PC-9 (cell line): ENCODE measurements at regions not wholly inside any gene's neighbourhood (a gene's known extent, or its start where the extent isn't known, plus 50 kb on each side); places are given as distances from the start of the nearest gene placed in this dataset.

Experiments
- BruUV-seq: library from RNA; stranded (reverse); fragments of 400-500 nt; replicated peaks from 2 replicates; lab custom pipeline; 2021; lab: Mats Ljungman, UMichigan
- CTCF ChIA-PET: fragments of 300-600 bp; sonication (Branson Sonifier 250); formaldehyde crosslinking; loops from one replicate; lab custom pipeline; 2022; ENCODE audit warnings: antibody characterized with exemption; lab: Charles Lee
- POLR2A ChIA-PET: fragments of 300-600 bp; sonication (Branson Sonifier 250); formaldehyde crosslinking; loops from one replicate; lab custom pipeline; 2022; ENCODE audit warnings: antibody characterized with exemption; ENCODE audit not compliant: unreplicated experiment; lab: Charles Lee
- DNase-seq, 2 experiments: peaks; one replicate each; pipeline versions ENCODE4 v3.0.0 to v3.0.0-alpha.2; 2015 to 2022; ENCODE audit warnings: mixed read lengths in 1 of 2
- H2AFZ ChIP-seq: fragments of 200-600 bp; sonication (generic); 2 replicates; pipeline ENCODE4 v1.8.1; 2017; ENCODE audit warnings: antibody characterized with exemption
- H3F3A ChIP-seq: fragments of 200-600 bp; sonication (generic); 2 replicates; pipeline ENCODE4 v1.8.1; 2017; ENCODE audit warnings: antibody characterized with exemption, mild to moderate bottlenecking, low read depth; ENCODE audit not compliant: insufficient read depth
- H3K27ac ChIP-seq: fragments of 200-600 bp; sonication (generic); 2 replicates; pipeline ENCODE4 v1.6.1; 2016; ENCODE audit warnings: mixed run types
- H3K27me3 ChIP-seq: fragments of 200-600 bp; sonication (generic); 2 replicates; pipeline ENCODE4 v1.6.1; 2016; ENCODE audit warnings: low read depth, mixed run types; ENCODE audit not compliant: insufficient read depth
- H3K36me3 ChIP-seq: fragments of 200-600 bp; sonication (generic); 2 replicates; pipeline ENCODE4 v1.6.1; 2016; ENCODE audit warnings: low read depth, mixed run types
- H3K4me1 ChIP-seq: fragments of 200-600 bp; sonication (generic); replicated peaks from 2 replicates; pipeline ENCODE4 v1.6.1; 2016; ENCODE audit warnings: mixed run types; ENCODE audit not compliant: insufficient read depth
- H3K4me2 ChIP-seq: fragments of 200-600 bp; sonication (generic); 2 replicates; pipeline ENCODE4 v1.6.1; 2017; ENCODE audit warnings: mixed run types
- H3K4me3 ChIP-seq: fragments of 200-600 bp; sonication (generic); 2 replicates; pipeline ENCODE4 v1.6.1; 2016; ENCODE audit warnings: mixed run types
- H3K79me2 ChIP-seq: fragments of 200-600 bp; sonication (generic); 2 replicates; pipeline ENCODE4 v1.6.1; 2017; ENCODE audit warnings: low read depth, mixed run types
- H3K9me2 ChIP-seq: fragments of 200-600 bp; sonication (generic); 2 replicates; pipeline ENCODE4 v1.8.1; 2017; ENCODE audit warnings: mild to moderate bottlenecking; ENCODE audit not compliant: insufficient read depth
- H3K9me3 ChIP-seq: fragments of 200-600 bp; sonication (generic); 2 replicates; pipeline ENCODE4 v1.8.1; 2016; ENCODE audit warnings: low read depth; ENCODE audit not compliant: insufficient read depth
- H4K20me1 ChIP-seq: fragments of 200-600 bp; sonication (generic); 2 replicates; pipeline ENCODE4 v1.8.1; 2017; ENCODE audit not compliant: insufficient read depth
- EZH2 ChIP-seq: fragments of 200-600 bp; sonication (generic); IDR thresholded peaks from 2 replicates; pipeline ENCODE4 v1.8.0; 2017; ENCODE audit warnings: antibody characterized with exemption, low read depth
- intact Hi-C: fragments of 100-400 bp; cut with micrococcal nuclease; formaldehyde crosslinking; loops from one replicate; pipeline ENCODE4 v1.10.0; 2022; ENCODE audit not compliant: unreplicated experiment
- TF ChIP-seq, protein P1 (sequence below): fragments of 200-600 bp; sonication (generic); conservative IDR thresholded peaks from 2 replicates; pipeline ENCODE4 v1.6.1; 2017; ENCODE audit warnings: mixed run types, antibody characterized with exemption, mild to moderate bottlenecking, moderate library complexity

DNA sequence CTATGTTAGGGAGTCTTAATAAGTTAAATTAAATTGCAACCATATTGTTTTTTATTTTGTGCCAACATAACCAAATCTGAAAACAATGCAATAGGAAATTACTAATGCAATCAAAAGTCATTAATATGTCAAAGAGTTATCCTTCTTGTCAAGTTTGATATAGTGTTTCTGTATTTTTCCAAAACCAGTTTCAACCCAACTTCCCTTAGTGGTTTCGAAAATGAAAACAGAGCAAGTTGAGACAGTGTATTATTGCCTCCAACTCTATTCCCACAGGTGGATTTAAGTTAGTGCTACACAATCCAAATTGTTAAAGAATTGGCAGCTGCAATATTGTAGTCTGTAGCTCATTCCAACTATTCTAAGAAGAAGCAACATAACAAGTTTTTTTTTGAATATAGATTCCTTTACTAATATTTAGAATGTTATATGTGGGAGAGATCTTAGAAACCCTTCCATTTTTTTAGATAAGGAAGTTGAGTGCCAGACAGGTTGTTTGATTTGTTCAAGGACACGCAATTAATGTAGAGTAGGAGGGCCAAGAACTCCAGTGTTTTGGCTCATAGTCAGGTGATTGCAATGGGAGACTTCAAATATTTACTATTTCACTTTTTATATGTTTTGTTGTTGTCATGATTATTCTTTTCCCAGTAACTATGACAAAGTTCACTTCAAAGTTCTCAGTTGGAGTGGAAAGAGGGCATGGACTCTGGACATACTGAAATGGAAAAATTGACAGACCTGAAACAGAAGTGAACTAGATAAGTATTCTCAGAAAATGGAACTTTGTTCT lies 282.4 kb upstream of the HSF2 start:
- no peak overlapping the region for H3K4me2 ChIP-seq
- no peak overlapping the region for H2AFZ ChIP-seq
- peaks cover 6% of the 10 kb centered on the region for H3K9me3 ChIP-seq
- H3K27ac ChIP-seq: no peak overlapping the region
- CTCF ChIA-PET: no interaction called here
- no TSS peak for BruUV-seq
- POLR2A ChIA-PET: no interaction called here
- H3K27me3 ChIP-seq: no peaks in the 10 kb centered on the region
- no peak for TF ChIP-seq EZH2
- TF ChIP-seq, protein P1, sequence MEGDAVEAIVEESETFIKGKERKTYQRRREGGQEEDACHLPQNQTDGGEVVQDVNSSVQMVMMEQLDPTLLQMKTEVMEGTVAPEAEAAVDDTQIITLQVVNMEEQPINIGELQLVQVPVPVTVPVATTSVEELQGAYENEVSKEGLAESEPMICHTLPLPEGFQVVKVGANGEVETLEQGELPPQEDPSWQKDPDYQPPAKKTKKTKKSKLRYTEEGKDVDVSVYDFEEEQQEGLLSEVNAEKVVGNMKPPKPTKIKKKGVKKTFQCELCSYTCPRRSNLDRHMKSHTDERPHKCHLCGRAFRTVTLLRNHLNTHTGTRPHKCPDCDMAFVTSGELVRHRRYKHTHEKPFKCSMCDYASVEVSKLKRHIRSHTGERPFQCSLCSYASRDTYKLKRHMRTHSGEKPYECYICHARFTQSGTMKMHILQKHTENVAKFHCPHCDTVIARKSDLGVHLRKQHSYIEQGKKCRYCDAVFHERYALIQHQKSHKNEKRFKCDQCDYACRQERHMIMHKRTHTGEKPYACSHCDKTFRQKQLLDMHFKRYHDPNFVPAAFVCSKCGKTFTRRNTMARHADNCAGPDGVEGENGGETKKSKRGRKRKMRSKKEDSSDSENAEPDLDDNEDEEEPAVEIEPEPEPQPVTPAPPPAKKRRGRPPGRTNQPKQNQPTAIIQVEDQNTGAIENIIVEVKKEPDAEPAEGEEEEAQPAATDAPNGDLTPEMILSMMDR: no peak
- H3K4me3 ChIP-seq: no peak overlapping the region
- intact Hi-C loops: no loop called here
- H4K20me1 ChIP-seq: no peaks in the 10 kb centered on the region
- H3F3A ChIP-seq: no peaks in the 10 kb centered on the region
- no peaks in the 10 kb centered on the region for H3K9me2 ChIP-seq
- H3K79me2 ChIP-seq: no peaks in the 10 kb centered on the region
- H3K36me3 ChIP-seq: no peaks in the 10 kb centered on the region
- H3K4me1 ChIP-seq: no peaks in the 10 kb centered on the region
- no peak for DNase-seq

DNA sequence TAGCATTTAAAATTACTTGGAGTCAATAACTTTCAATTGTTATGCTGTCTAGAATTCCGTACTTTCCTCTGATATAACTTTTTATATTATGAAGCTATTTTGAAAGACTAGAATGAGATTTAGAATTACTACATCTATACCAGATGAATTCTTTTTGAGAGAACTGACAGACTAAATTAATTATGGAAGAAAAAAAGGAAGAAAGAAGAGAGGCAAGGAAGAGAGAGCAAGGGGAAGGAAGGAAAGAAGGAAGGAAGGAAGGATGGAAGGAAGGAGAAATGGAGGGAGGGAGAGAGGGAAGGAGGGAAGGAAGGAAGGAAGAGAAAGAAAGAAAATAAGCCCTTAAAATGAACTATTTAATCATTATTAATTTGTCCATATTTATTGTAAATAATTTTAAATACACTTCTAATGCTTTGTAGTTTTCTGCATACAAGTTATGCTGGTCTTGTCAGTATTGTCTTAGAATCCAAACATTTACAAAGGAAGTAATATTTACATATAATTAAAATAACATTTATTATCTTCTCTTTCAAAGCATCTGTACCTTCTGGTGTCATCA lies 280.4 kb upstream of the HSF2 start:
- no peak for DNase-seq
- TF ChIP-seq, protein P1: no peak
- TF ChIP-seq EZH2: no peak
- H3K4me3 ChIP-seq: no peak overlapping the region
- no peaks in the 10 kb centered on the region for H3K4me1 ChIP-seq
- H4K20me1 ChIP-seq: no peaks in the 10 kb centered on the region
- H3K36me3 ChIP-seq: no peaks in the 10 kb centered on the region
- no peak overlapping the region for H3K4me2 ChIP-seq
- no peaks in the 10 kb centered on the region for H3K27me3 ChIP-seq
- no peaks in the 10 kb centered on the region for H3K79me2 ChIP-seq
- intact Hi-C loops: no loop called here
- H3K27ac ChIP-seq: no peak overlapping the region
- ChIA-PET POLR2A (no interaction called here), CTCF (no interaction called here)
- peaks cover 6% of the 10 kb centered on the region for H3K9me3 ChIP-seq
- no peaks in the 10 kb centered on the region for H3K9me2 ChIP-seq
- no TSS peak for BruUV-seq
- H3F3A ChIP-seq: no peaks in the 10 kb centered on the region
- no peak overlapping the region for H2AFZ ChIP-seq

DNA sequence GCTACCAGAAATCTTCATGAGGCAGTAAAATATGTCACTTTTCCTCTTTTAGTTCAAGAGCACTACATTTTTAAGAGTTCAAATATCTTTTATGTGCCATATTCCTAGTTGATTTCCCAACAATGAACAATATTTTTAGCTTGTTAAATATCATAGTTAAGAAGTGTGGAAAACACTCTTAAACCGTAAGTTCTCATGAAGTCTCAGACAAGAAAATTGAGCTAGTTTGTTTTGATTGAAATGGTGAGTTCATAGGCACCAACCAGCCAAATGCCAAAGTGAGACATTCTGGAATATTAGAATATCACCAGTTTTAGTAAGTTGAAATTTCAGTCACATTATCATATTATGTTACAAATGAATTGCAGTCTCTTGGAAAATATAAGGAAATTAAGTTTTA lies 277.2 kb upstream of the HSF2 start:
- Histone ChIP-seq H3K4me1 (no peaks in the 10 kb centered on the region), H3K79me2 (no peaks in the 10 kb centered on the region), H3K36me3 (no peaks in the 10 kb centered on the region), H3K27me3 (no peaks in the 10 kb centered on the region), H3K4me2 (no peak overlapping the region), H3K27ac (no peak overlapping the region), H3K9me3 (peaks cover 2% of the 10 kb centered on the region), H3K9me2 (no peaks in the 10 kb centered on the region), H2AFZ (no peak overlapping the region), H3F3A (no peaks in the 10 kb centered on the region), H3K4me3 (no peak overlapping the region), H4K20me1 (no peaks in the 10 kb centered on the region)
- ChIA-PET POLR2A (no interaction called here), CTCF (no interaction called here)
- no peak for DNase-seq
- no peak for TF ChIP-seq EZH2
- TF ChIP-seq, protein P1: no peak
- no TSS peak for BruUV-seq
- intact Hi-C loops: no loop called here
